ENCODE measurements at regions not wholly inside any gene's neighbourhood (a gene's known extent, or its start where the extent isn't known, plus 50 kb on each side); places are given as distances from the start of the nearest gene placed in this dataset.

GRCh38 chr6:80728101-80728750 lies 621.8 kb downstream of the BCKDHB start:
- TF ChIP-seq EZH2 (IDR thresholded peaks at IDR 0.05; ENCODE audit: insufficient read depth, poor library complexity, severe bottlenecking) (no peak), EZH2phosphoT487 (IDR thresholded peaks at IDR 0.05; ENCODE audit: insufficient read depth, low read depth) (no peak)

All from GM23248 (cell line).